ENCODE measurements at regions not wholly inside any gene's neighbourhood (a gene's known extent, or its start where the extent isn't known, plus 50 kb on each side); places are given as distances from the start of the nearest gene placed in this dataset.
A peak's percentile ranks its signal among the peaks of the same experiment; 100 is the strongest.

DNA sequence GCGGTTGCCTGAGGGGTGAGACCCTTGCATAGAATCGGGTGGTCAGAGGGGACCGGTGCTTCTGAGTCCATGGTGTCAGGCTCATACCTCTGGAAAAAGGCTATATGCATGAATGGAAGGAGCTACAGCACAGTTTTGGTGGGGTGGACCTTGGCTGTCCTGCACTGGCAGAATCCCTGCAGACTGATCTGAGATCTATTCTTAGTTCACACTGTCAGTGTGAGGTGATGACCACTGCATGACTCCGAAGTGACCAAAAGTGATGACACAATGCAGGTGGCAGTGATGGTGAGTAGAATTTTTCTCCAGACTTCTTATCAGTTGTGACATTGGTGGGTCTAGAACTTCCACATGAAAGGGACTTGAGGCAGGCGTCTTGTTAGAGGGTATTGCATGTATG lies 105.2 kb upstream of the SLC28A3 start:
- DNase-seq (ENCODE audit: low spot score) (no peak), ATAC-seq (ENCODE audit: low read depth) (no peak)
- TF ChIP-seq, protein P1, sequence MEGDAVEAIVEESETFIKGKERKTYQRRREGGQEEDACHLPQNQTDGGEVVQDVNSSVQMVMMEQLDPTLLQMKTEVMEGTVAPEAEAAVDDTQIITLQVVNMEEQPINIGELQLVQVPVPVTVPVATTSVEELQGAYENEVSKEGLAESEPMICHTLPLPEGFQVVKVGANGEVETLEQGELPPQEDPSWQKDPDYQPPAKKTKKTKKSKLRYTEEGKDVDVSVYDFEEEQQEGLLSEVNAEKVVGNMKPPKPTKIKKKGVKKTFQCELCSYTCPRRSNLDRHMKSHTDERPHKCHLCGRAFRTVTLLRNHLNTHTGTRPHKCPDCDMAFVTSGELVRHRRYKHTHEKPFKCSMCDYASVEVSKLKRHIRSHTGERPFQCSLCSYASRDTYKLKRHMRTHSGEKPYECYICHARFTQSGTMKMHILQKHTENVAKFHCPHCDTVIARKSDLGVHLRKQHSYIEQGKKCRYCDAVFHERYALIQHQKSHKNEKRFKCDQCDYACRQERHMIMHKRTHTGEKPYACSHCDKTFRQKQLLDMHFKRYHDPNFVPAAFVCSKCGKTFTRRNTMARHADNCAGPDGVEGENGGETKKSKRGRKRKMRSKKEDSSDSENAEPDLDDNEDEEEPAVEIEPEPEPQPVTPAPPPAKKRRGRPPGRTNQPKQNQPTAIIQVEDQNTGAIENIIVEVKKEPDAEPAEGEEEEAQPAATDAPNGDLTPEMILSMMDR (IDR thresholded peaks at IDR 0.05; ENCODE audit: poor library complexity, severe bottlenecking): no peak
- H3K4me1 ChIP-seq (ENCODE audit: insufficient read depth, poor library complexity, severe bottlenecking): no peaks in the 10 kb centered on the region
- no peaks in the 10 kb centered on the region for H3K36me3 ChIP-seq (ENCODE audit: low read depth)
- no peak overlapping the region for H3K27ac ChIP-seq (ENCODE audit: poor library complexity, severe bottlenecking)
- no peaks in the 10 kb centered on the region for H3K9me3 ChIP-seq (ENCODE audit: severe bottlenecking)
- no peaks in the 10 kb centered on the region for H3K27me3 ChIP-seq (ENCODE audit: insufficient read depth, poor library complexity, severe bottlenecking)
- H3K4me3 ChIP-seq (ENCODE audit: severe bottlenecking): no peak overlapping the region

DNA sequence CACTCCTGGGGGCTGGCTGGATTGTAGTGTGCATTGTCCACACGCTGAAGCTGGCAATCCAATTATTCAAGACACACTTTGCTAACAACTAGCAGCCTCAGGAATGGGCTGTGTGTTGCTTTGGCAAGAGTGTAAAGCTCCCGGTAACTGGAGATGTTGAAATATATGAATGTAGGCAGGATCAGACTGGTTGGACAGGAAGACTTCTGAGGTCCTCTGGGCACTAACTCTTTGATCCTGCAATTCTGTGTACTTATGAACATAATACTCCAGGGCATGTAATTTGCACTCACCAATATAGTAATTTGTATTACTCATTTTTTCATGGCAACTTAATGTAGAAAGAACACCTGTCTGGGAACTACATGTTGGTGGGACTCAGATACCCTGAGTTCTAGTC lies 106.7 kb upstream of the SLC28A3 start:
- Histone ChIP-seq H3K4me1 (ENCODE audit: insufficient read depth, poor library complexity, severe bottlenecking) (no peaks in the 10 kb centered on the region), H3K4me3 (ENCODE audit: severe bottlenecking) (no peak overlapping the region), H3K27ac (ENCODE audit: poor library complexity, severe bottlenecking) (no peak overlapping the region), H3K9me3 (ENCODE audit: severe bottlenecking) (no peaks in the 10 kb centered on the region), H3K27me3 (ENCODE audit: insufficient read depth, poor library complexity, severe bottlenecking) (no peaks in the 10 kb centered on the region), H3K36me3 (ENCODE audit: low read depth) (no peaks in the 10 kb centered on the region)
- TF ChIP-seq, protein P1 (IDR thresholded peaks at IDR 0.05; ENCODE audit: poor library complexity, severe bottlenecking): no peak
- no peak for DNase-seq (ENCODE audit: low spot score)
- ATAC-seq (ENCODE audit: low read depth): peak; percentile 77

DNA sequence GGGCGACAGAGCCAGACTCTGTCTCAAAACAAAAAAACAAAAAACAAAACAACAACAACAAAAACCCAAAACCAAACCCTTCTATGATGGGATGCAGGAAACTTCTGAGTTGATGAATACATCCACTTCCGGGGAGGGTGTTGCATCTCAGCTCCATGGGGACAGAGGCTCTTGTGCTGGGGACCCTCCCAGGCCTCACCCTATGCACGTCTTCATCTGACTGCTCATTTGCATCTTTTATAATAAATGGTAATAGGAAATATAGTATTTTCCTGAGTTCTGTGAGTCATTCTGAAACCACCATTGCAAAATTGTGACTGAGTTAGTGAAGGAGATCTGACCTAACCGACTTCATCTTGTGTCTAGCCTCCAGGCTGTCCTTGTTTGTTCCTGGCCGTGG lies 109.5 kb upstream of the SLC28A3 start:
- no peak overlapping the region for H3K27ac ChIP-seq (ENCODE audit: poor library complexity, severe bottlenecking)
- no peaks in the 10 kb centered on the region for H3K9me3 ChIP-seq (ENCODE audit: severe bottlenecking)
- H3K36me3 ChIP-seq (ENCODE audit: low read depth): no peaks in the 10 kb centered on the region
- TF ChIP-seq, protein P1 (IDR thresholded peaks at IDR 0.05; ENCODE audit: poor library complexity, severe bottlenecking): no peak
- no peaks in the 10 kb centered on the region for H3K27me3 ChIP-seq (ENCODE audit: insufficient read depth, poor library complexity, severe bottlenecking)
- ATAC-seq (ENCODE audit: low read depth): no peak
- H3K4me3 ChIP-seq (ENCODE audit: severe bottlenecking): no peak overlapping the region
- no peaks in the 10 kb centered on the region for H3K4me1 ChIP-seq (ENCODE audit: insufficient read depth, poor library complexity, severe bottlenecking)
- no peak for DNase-seq (ENCODE audit: low spot score)

DNA sequence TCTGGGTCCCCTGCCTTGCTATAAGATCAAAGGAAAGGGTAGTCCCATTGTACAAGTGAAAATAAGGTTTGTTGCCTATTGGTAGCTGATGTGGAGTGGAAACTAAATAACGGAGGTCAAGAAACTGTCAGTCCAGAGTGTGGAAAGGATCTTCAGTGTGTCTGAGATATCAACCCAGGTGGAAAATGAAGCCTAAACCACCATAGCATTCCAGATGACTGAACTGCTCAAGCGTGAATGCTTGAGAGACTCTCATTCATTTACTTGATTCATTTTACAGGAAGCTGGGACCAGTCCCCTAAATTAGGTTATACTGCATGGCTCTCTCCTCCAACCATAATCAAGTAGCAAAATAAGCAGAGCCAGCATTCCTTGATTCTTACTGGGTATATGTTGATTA lies 116.0 kb upstream of the SLC28A3 start:
- DNase-seq (ENCODE audit: low spot score) (no peak), ATAC-seq (ENCODE audit: low read depth) (no peak)
- TF ChIP-seq, protein P1 (IDR thresholded peaks at IDR 0.05; ENCODE audit: poor library complexity, severe bottlenecking): no peak
- Histone ChIP-seq H3K4me1 (ENCODE audit: insufficient read depth, poor library complexity, severe bottlenecking) (no peaks in the 10 kb centered on the region), H3K27ac (ENCODE audit: poor library complexity, severe bottlenecking) (no peak overlapping the region), H3K9me3 (ENCODE audit: severe bottlenecking) (no peaks in the 10 kb centered on the region), H3K27me3 (ENCODE audit: insufficient read depth, poor library complexity, severe bottlenecking) (no peaks in the 10 kb centered on the region), H3K4me3 (ENCODE audit: severe bottlenecking) (no peak overlapping the region), H3K36me3 (ENCODE audit: low read depth) (no peaks in the 10 kb centered on the region)

DNA sequence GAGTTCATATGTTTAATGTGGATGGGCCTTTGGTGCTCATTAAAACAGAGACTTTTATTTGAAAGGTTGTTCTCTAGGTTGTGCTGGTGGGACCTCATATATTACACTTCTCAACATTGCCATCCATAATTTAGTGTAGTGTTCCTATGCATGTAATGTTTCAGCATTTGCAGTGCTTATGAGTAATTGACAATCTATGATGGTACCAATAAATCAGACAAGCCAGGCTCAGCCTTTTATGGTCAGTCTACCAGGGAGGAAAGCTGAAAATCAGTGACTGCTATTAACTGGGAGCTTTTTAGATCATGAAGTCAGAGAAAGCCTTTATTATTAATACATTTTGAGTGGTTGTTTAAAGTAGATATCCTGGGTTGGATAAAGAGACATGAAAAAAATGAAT lies 120.1 kb upstream of the SLC28A3 start:
- Histone ChIP-seq H3K4me3 (ENCODE audit: severe bottlenecking) (no peak overlapping the region), H3K27ac (ENCODE audit: poor library complexity, severe bottlenecking) (no peak overlapping the region), H3K9me3 (ENCODE audit: severe bottlenecking) (no peaks in the 10 kb centered on the region), H3K36me3 (ENCODE audit: low read depth) (no peaks in the 10 kb centered on the region), H3K27me3 (ENCODE audit: insufficient read depth, poor library complexity, severe bottlenecking) (no peaks in the 10 kb centered on the region), H3K4me1 (ENCODE audit: insufficient read depth, poor library complexity, severe bottlenecking) (no peaks in the 10 kb centered on the region)
- no peak for ATAC-seq (ENCODE audit: low read depth)
- TF ChIP-seq, protein P1 (IDR thresholded peaks at IDR 0.05; ENCODE audit: poor library complexity, severe bottlenecking): no peak
- DNase-seq (ENCODE audit: low spot score): no peak
